ENCODE measurements at regions not wholly inside any gene's neighbourhood (a gene's known extent, or its start where the extent isn't known, plus 50 kb on each side); places are given as distances from the start of the nearest gene placed in this dataset.
"Not testable (repeated sequence)": the region's sequence is repeated elsewhere in the genome, so short reads cannot be mapped to it uniquely, and the experiment has no call there.

DNA sequence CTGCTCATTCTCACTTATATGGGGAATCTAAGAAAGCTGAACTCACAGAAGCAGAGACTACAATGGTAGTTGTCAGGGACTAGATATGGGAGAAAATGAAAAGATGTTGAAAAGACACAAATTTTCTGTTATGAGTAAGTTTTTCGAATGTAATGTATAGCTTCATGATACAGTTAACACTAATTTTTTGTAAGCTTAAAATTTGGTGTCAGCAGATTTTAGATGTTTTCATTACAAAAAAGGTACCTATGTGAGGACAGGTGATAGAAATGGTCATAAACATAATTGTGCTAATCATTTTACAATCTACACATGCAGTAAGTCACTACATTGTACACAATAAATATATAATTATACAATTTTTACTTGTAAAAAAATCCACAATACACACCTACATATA, 286.6 kb downstream of the ZNF33B start:
- no peak for DNase-seq

DNA sequence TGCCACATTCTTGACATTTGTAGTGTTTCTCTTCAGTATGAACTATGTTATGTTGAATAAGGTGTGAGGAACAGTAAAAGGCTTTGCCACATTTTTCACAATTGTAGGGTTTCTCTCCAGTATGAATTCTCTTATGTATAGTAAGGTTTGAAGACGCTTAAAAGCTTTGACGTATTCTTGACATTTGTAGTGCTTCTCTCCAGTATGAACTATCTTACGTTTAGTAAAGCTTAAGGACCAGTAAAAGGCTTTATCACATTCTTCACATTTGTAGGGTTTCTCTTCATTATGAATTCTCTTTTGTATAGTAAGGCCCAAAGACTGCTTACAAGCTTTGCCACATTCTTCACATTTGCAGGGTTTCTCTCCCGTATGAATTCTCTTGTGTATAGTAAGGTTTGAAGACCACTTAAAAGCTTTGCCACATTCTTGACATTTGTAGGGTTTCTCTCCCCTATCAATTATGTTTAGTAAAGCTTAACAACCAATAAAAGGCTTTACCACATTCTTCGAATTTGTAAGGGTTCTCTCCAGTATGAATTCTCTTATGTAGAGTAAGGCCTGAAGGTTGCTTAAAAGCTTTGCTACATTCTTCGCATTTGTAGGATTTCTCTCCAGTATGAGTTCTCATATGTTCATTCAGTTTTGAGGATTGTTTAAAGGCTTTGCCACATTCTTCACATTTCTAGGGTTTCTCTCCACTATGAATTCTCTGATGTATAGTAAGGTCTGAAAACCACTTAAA, 301.6 kb downstream of the ZNF33B start:
- DNase-seq = not testable (repeated sequence)

DNA sequence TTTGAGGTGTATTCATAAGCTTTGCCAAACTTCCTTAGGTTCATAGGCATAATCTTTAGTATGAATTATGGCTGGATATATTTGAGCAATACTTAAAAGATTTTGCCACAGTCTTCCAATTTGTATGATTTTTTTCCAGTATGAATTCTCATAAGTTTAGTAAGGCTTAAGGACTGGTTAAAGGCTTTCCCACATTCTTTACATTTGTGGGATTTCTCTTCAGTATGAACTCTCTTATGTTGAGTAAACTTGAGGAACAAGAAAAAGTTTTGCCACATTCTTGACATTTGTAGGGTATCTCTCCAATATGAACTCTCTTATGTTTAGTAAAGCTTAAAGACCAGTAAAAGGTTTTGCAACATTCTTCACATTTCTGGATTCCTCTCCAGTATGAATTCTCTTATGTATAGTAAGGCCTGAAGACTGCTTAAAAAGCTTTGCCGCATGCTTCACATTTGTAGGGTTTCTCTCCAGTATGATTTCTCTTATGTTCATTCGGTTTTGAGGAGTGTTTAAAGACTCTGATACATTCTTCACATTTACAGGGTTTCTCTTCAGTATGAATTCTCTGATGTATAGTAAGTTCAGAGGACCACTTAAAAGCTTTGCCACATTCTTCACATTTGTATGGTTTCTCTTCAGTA, 302.6 kb downstream of the ZNF33B start:
- DNase-seq = not testable (repeated sequence)

DNA sequence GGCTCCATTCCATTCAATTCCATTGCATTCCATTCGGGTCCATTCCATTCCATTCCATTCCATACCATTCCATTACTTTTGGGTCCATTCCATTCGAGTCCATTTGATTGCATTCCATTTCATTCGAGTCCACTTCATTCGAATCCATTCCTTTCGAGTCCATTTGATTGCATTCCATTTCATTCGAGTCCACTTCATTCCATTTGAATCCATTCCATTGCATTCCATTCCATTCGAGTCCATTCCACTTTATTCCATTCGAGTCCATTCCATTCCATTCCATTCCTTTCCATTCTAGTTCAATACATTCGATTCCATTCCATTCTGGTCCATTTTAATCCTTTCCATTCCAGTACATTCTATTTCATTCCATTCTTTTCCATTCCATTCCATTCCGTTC, 334.0 kb downstream of the ZNF33B start:
- DNase-seq = no peak

DNA sequence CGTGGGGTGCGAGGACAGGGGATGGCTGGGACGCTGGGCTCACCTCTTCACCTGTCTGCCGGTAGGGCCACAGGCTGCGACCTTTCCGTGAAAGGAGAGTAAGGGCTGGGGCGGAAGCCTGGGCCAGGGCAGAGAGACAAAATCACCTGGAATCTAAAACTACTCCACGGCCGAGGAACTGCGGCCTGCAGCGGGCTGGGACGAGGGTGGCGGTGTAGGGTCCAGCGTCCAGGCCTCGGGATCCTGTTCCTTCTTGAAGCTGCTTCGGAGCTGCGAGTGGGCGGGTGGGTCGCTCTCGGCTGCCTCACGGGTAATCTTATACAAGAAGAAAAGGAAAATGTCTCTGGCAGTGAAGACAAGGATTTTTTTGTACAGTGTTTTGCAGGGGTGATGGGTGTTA, 356.5 kb downstream of the ZNF33B start:
- not testable (repeated sequence) for DNase-seq

DNA sequence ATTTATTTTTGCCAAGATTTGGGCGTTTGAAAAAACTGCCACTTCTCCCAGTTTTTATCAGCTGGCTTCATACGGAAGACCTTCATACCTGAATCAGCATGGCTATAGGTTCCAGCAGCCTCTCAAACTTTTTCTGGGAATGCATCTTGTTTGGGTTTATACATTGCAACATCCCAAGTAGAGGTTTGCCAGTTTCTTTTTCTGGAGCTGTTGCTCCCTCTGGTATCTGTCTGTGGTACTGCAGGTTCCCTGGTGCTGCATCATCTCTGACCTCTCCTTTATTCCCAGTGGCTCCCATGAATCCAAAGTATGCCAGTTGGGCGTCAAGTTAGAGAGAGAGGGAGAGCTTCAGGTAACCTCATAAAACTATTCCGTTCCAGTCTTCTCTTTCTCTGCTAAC, 368.6 kb downstream of the ZNF33B start:
- not testable (repeated sequence) for DNase-seq

DNA sequence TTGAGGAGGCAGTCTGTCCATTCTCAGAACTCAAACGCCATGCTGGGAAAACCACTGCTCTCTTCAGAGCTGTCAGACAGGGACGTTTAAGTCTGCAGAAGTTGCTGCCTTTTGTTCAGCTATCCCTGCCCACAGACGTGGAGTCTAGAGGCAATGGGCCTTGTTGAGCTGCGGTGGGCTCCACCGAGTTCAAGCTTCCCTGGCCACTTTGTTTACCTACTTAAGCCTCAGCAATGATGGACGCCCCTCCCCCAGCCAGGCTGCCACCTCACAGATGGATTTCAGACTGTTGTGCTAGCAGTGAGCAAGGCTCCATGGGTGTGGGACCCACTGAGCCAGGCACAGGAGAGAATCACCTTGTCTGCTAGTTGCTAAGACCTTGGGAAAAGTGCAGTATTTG, 375.1 kb downstream of the ZNF33B start:
- not testable (repeated sequence) for DNase-seq

DNA sequence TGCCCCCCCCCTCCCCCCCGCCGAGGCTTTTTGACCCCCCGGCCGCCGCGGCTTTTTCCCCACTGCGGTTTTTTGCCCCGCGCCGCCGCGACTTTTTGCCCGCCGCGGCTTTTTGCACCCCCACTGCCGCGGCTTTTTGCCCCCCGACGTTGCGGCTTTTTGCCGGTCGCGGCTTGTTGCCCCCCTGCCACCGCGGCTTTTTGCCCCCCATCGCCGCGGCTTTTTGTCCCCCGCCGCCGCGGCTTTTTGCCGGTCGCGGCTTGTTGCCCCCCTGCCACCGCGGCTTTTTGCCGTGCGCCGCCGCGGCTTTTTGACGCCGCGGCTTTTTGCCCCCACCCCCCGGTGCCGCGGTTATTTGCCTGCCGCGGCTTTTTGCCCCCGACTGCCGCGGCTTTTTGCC, 395.4 kb downstream of the ZNF33B start:
- DNase-seq = not testable (repeated sequence)

DNA sequence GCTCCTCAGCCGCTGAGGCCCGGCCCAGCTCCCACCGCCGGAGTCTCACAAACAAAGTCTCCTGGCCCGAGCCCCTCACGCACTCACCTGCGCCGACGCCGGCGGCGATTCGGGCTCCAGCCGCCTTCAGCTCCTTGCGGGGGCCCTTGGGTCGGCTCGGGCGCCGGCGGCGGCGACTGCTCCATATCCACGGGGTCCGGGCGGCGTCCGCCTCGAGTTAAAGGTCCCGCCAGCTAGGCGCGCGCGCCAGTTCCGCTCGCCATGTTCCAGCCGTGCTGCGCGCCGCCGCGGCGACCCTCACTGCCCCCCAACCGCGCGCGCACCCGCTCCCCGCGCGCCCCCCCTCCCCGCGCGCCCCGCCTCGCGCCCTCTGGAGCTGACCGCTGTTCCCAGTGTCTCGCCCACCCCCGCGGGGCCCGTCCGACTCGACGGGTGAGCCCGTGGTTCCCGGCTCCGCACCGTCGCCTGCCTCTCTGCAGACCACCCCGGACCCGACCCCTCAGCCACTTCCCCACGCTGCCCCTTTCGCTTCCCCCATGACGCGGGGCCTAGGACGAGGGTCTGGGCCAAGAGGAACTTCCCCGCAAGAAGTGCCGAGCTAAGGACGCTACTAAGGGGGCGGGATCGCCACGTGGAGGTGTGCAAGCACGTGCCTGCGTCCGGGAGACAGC, 396.1 kb downstream of the ZNF33B start:
- DNase-seq = no peak

DNA sequence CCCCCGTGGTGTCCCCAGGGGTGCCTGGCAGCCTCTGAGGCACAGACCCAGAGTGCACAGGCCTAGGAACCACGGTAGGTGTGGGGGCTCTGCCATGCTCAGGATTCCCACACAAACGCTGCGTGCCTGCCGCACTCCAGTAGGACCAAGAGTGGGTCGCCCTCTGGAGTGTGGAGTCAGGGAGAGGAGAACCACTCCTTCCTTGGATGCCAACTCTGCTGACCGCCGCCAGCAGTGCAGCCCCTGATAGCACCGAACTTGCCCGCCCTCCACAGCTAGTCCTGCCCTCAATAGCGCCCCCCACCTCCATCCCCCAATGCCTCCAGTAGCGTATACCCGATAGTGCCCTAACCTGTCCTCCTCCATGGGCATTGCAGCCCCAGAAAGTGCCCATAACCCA, 402.0 kb downstream of the ZNF33B start:
- DNase-seq = not testable (repeated sequence)

DNA sequence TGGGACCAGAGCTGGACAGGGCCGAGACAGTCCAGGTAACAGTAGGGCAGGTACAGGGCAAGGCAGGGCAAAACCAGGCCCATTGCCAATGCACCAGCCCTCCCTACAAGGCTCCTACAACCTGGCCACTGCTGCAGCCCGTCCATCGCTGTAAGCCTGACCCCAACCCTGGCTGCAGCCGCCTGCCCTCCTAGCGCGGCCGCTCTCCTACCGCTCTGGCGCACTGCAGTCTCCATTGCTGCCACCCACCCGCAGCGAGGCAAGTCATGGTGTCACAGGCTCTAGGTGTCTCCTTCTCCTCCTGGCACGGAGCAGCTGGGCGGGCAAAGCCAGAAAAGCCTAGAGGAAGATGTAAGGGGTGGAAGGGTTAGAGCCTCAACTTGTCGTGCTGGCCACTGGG, 402.6 kb downstream of the ZNF33B start:
- not testable (repeated sequence) for DNase-seq

DNA sequence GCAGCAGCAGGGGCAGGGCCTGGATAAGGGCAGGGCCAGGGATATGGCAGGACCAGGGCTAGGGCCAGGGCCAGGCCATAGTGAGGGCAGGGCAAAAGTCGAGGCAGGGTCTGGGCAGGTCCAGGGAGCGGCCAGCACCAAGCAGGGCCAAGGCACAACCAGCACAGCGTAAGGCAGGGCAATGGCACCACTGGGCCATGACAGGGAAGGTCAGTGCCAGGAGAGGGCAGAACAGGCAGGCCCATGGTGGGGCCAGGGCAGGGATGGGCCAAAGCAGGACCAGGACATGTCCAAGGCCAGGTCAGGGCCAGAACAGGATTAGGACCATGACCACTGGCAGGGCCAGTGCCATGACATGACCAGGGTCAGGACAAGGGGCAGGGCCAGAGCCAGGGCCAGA, 403.1 kb downstream of the ZNF33B start:
- DNase-seq = not testable (repeated sequence)

DNA sequence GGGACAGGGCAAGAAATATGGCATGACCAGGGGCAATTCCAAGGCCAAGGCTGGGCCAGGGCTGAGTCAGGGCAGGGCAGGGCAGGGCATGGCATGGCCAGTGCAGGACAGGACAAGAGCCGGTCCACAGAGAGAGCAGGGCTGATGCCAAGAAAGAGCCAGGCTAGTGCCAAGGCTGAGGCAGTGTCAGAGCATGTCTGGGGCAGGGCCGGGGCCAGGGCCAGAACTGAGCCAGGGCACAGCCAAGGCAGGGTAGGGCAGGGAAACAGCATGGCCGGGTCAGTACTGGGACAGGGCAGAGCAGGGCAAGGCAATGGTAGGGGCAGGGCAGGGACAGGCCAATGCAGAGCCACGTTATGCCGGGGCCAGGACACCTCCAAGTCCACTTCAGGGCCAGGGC, 403.9 kb downstream of the ZNF33B start:
- DNase-seq = not testable (repeated sequence)

DNA sequence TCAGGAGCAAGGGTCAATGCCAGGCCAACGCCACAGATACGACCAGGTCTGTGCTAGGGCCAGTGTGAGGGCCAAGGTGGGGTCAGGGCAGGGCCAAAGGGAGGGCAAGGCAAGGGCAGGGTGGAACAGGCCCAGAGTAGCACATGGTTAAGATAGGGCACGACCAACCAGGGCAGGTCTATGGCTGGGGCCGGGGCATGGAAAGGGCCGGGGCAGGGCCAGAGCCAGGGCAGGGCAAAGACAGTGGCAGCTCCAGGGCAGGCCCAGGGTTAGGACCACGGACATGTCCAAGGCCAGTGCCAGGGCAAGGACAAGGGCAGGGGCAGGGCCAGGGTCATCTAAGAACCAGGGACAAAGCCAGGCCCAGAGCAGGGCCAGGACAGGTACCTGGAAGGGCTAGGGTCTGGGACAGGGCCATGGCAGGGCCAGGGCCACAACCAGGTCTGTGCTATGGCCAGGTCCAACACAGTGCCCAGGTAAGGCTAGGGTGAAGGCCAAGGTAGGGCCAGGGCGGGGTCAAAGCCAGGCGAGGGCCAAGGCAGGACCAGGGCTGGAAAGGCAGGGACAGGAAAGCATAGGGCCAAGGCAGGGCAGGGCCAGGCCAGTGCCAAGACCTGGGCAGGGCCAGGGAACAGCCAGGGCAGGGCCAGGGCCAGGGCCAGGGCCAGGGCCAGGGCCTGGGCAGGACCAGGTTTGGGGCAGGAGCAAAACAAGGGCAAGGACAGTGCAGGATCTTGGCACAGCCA, 404.7 kb downstream of the ZNF33B start:
- DNase-seq = not testable (repeated sequence)

DNA sequence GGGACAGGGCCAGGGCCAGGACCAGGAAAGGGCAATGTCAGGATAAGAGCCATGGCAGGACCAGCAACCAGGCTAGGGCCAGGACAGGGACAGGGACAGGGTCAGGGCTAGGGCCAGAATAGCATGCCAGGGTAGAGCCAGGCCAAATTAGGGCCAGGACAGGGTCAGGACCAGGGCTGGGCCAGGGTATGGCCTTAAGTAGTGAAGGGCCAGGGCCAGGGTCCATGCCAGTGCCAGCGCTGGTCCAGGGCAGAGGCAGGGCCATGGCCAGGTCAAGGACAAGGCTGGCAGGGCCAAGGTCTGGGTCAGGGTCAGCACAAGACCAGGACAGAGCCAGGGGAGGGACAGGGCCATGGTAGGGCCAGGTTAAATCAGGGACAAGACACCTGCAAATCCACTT, 405.4 kb downstream of the ZNF33B start:
- not testable (repeated sequence) for DNase-seq

DNA sequence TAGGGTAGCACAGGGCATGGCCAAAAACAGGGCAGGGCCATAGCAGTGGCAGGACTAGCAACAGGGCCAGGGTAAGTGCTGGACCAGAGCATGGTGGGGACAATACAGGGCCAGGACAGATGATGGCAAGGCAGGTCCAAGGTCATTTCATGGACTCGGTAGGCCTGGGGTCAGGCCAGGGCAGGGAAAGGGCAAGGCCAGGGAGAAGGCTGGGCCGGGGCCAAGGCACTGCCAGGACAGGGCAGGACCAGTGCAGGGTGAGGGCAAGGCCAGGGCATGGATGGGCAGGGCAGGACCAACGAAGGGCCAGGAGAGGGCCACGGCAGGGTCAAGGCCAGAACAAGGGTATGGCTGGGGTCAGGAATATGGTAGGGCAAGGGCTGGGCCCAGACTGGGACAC, 407.6 kb downstream of the ZNF33B start:
- DNase-seq = not testable (repeated sequence)

DNA sequence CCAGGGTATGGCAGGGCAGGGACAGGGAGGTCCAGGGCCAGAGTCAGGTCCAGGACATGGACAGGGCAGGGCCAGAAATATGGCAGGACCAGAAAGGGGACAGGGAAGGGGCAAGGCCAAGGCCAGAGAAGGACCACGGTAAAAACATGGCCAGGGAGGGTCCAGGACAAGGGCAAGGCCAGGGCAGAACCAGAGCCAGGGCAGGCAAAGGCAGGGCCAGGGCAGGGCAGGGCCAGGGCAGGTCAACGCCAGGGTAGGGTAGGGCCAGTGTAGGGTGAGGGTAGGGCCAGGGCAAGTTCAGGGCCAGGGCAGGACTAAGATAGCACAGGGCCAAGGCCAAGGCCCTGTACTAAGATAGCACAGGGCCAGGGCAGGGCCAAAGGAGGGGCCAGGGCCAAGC, 408.3 kb downstream of the ZNF33B start:
- not testable (repeated sequence) for DNase-seq

DNA sequence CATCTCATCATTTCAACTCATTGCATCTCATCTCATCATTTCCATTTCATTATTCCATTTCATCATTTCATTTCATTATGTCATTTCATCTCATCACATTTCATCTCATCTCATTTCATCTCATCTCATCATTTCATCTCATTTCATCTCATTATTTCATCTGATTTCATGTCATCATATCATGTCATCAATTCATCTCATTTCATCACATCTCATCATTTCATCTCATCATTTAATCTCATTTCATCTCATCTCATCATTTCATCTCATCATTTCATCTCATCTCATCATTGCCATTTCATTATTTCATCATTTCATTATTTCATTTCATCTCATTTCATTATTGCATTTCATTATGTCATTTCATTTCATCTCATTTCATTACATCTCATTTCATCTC, 410.5 kb downstream of the ZNF33B start:
- not testable (repeated sequence) for DNase-seq

DNA sequence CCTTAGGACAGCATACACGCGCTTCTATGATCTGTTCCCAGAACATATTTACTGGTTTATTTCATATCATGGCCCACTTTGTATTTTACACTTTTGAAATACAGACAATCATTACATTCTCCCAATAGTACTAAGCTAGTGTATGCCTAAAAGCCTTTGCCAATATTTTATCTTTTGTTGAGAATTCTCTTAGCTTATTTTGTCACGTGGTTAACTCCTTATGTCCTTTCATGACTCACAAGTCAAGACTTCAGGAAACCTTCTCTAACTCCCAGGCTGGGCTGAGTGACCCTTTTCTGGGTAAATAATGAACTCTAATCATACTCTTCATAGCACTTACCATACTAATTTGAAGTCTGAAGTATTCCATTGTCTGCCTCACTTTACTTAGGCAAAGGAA, 444.8 kb downstream of the ZNF33B start:
- not testable (repeated sequence) for DNase-seq

DNA sequence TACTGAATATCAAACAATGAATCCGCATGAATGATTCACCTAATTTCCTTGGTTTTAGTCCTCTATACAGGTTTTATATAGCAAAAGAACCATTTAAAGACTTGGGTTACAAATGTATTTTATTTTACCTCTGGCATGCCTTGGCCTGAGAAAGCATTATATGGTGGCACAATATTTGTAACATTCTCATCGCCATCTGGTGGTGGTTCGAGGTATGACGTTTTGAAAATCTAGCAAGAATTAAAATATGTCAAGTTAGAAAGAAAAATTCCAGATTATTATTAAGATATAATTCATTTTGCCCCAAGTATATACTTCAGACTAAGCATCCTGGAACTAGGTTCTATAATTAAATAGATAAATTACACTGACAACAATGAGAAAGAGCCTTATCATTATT, 445.9 kb downstream of the ZNF33B start:
- peak; percentile 19 to 33 (median 26) for DNase-seq

DNA sequence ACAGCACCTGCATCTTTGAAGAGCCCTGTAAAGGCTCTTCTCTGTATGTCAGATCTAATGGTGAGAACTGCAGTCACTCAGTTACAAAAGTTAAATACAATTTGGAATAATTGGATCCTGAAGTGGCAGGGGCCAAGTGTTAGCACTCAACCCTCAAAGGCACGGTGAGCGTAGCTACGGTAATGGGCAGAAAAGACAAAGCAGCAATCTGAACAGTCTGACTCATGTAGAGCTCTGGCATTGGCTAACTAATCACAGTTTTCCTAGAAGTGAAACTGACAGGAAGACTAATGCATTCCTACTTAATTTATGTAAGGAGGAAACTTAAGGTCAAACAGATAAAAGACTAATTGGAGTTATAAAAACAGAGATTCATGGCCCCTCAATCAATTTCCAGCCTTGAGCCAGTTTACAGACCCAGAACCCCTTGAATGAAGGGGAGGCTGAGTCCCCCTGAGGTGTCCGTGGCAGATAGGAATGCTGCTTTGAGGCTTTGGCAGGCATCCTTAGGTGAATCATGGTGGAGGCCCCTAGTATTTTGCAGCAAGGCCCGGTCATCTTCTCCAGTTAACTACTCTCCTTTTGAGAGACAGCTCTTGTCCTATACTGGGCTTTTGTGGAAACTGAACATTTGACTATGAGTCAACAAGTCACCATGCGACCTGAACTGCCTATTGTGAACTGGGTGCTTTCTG, 450.7 kb downstream of the ZNF33B start:
- not testable (repeated sequence) for DNase-seq
